Stimulated activated CD4-positive, alpha-beta T cell treated with anti-CD3 and anti-CD28 coated beads, Interleukin-15, amount 100 ng/mL, for 48 hours (primary cell): ENCODE measurements at regions not wholly inside any gene's neighbourhood (a gene's known extent, or its start where the extent isn't known, plus 50 kb on each side); places are given as distances from the start of the nearest gene placed in this dataset.
"Not testable (repeated sequence)": the region's sequence is repeated elsewhere in the genome, so short reads cannot be mapped to it uniquely, and the experiment has no call there.

ENCODE experiments used
- DNase-seq, 2 donors: peaks; one replicate each; pipeline ENCODE4 v3.0.0-alpha.2; 2020; ENCODE audit warnings: low read depth in 2 of 2

DNA sequence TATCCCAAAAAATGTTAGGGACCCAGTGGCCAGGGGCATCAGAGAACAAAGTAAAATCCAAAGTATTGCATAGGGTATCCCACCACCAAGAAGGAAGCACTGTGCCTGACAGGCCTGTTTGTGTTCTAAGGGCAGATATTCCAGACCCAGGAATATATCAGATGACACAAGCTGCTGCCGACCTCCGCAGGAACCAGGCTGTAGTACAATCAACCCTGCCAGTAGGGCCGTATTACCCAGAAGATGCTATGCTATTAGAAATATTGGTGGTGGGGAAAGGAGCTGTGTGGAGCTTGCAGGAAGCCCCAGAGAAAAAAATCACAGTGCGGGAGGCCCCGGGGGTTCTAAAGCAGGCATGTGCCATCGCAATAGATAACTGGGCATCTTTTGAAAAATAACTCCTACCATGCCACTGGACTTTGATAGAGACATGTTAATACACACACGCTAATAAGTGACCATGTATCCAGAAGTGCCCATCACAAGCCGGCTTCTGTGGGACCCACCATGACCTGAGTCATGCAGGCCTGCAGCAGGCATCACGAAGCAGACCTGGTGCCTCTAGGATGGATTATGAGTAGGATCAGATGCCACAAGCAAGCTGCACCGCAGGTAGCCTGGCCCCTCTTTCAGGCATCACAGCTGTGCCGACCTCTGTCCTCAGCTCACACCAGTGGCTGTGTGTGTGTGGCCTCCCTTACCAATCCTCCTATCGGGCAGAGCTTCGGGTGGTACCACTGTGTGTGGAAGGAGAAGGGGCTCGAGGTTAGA, 242.7 kb downstream of the BCL11B start:
- no peak for DNase-seq

GRCh38 chr14:99029916-99030305, 242.1 kb downstream of the BCL11B start:
- no peak for DNase-seq

DNA sequence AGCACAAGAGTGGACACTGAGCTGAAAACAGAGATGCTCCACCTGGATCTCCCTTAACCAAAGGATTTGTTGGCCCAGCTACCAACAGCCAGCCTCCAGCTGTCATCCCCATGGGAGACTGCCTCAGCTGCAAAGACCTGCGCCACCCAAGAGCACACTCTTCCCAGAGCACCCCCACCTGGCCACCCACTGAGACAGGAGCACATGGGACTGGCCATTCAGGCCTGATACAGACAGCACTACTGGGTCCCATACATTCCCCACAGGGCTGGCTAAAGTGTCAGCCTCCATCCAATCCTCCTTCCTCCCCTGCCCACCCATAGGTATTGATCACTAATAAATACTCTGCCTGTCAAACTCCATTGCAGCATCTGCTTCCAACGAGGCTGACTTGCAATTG, 241.5 kb downstream of the BCL11B start:
- DNase-seq, result no peak

DNA sequence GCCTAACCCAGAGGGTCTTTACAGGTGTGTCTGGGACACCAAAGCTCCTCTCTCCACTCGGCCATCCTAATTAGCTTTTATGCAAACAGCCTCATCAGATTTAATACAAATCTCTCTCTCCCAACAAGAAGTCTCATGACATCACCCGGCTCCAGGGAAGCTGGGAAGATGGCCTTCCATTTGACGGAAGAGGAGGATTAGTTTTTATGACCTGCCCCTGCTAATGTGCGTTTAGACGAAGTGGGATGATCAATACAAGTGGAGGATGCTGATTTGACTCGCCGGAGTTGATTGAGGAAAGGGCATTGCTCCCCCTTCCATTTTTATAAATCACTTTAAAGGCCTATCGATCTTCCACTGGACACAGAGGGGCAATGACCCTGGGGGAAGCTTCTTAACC, 239.2 kb downstream of the BCL11B start:
- DNase-seq, result no peak

- no peak for DNase-seq
Measured at GRCh38 chr14:99033951-99034350, 238.0 kb downstream of the BCL11B start.

- DNase-seq, result no peak
Measured at GRCh38 chr14:99034711-99035171, 237.3 kb downstream of the BCL11B start.

GRCh38 chr14:99035268-99035667, 236.7 kb downstream of the BCL11B start:
- DNase-seq, result no peak

- no peak for DNase-seq
Measured at GRCh38 chr14:99035712-99036610, 236.0 kb downstream of the BCL11B start.

DNA sequence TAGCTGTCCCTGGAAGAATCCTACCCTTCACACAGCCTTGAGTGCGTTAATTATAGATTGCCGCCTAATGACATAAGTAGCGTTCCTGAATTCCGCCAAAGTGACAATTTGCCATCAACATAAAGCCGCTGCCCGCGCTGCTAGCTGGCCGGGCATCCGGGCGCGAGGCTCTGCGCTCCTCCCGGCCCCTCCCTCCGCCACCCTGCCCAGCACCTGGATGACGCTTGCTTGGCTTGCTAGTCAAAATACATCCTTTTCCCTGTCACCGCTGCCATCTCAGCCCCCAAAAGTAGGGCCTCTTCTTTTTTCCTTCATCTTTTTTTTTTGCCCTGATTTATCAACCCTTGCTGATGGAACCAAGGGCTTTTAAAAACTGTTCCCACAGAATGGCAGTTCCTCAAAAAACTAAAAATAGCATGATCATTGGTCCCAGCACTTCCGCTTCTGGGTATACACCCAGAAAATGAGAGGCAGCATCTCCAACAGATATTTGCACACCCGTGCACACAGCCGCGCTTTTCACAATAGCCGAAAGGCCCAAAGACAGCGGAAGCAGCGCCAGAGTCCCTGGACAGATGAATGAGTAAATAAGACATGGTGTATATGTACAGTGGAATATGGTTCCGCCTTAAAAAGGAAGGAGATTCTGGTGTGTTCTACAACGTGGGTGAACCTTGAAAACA, 235.2 kb downstream of the BCL11B start:
- no peak for DNase-seq

GRCh38 chr14:99037326-99037725, 234.7 kb downstream of the BCL11B start:
- not testable (repeated sequence) for DNase-seq

GRCh38 chr14:99037777-99038430, 234.1 kb downstream of the BCL11B start:
- DNase-seq, result no peak

DNA sequence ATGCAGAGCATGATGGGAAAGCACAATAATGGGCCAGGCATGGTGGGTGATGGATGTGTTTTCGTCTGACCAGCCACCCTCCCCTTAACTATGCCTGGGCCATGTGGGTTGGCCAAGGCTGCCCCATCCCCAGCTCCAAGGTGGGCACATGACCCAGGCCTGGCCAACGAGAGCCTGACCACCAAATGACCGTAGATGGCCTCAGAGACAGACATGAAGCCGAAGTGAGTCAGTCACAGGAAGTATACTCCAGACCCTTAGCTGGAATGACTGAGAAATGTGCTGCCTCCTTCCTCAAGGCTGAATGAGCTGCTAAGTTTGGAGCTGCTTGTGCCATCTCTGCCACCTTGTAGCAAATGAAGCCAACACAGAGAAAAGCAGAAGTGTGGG, 233.6 kb downstream of the BCL11B start:
- DNase-seq, result no peak

DNA sequence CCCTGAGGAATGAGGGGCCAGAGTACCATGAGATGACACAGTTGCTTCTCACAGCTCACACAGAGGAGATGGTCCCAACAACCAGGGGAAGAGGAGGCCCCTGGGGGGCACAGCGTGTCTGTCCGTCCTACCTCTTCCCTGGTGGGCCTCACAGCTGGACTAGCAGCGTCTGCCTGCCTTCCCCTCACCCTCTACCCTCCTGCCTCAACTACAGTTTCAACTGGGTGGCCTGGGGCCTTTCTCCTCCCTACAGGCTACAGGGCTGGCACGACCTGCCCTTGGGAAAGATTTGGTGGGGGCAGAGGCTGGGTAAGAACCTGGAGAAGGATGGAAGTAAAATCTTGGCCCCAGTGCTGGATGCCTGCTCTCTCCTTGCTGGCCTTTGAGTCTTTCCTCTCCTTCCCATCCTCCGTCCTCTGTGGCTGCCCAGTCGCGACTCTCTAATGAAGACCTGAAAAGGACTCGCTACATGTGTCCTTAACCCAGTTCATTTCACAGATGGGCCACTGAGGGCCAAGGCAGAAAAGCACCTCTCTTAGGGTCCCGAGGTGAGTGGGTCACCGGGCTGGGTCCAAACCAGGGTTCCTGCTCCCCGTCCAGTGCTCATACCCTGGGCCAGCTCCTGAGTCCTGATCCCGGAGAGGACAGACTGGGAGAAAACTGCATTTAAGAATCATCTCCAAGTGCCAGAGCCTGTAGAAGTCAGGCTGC, 232.5 kb downstream of the BCL11B start:
- DNase-seq, result no peak

DNA sequence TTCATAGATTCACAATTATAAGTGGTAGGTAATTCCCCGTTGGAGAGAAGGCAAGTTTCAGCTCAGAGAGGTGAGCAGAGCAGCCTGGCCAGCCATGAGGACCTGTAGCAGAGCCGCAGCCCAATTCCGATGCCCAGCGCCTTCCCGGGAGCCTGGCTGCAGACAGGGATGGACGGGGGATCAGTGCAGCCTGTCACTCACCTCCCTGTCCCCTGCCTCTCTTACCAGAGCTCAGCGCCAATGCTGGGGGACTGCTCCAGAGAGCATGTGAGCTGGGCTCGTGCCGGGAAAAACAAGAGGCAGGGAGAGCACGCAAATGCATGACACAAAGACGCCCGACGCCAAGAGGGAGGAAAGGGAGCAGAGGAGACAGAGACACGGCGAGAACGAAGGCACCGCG, 231.9 kb downstream of the BCL11B start:
- DNase-seq, result no peak

GRCh38 chr14:99040711-99041110, 231.3 kb downstream of the BCL11B start:
- no peak for DNase-seq

DNA sequence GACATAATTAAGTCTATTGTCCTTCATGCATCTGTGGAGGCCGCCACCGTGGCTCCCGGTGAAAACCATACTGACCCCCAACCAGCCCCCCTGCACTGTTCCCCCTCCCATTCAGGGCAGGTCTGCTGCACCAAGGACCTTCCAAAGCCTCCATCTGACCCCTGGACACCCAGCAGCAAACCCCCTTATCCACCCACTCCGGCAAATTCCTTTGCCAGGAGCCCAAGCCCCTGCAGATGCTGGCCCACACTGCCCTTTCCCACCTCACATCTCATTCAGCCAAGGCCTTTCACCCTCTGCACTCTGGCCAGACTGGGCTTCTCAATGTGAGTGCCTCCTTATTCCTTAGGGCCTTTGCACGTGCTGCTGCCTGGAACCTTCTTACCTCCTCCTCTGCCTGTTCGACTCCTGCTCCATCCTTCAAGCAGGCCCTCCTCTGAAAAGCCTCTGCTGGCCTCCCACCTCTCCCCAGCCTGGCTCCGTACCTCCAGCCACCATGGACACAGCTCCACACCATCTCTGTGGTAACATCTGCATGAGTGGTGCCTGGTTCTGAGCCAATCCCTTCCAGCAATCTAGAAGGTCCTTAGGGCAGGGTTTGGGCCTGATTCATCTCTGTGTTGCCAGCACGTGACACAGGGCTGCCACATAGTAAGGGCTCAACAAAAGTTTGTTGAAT, 230.7 kb downstream of the BCL11B start:
- DNase-seq, result no peak

GRCh38 chr14:99041820-99042174, 230.2 kb downstream of the BCL11B start:
- DNase-seq, result no peak

GRCh38 chr14:99042381-99043266, 229.4 kb downstream of the BCL11B start:
- no peak for DNase-seq

DNA sequence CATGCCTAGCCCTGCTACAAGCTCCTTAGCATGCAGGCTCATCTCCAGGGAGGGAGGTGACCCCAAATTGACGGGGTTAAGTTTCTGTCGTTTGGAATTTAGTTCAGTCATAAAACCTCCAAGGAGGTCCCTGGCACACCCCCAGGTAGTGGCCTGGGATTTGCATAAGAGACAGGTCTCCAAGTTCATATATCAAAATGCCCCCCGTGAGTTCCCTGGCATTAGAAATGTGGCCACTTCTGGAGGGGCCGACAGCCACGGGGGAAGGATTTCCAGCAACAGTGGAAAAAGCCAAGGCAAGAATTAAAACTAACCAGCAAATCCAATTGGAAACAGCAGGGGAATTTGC, 228.8 kb downstream of the BCL11B start:
- DNase-seq, result no peak

DNA sequence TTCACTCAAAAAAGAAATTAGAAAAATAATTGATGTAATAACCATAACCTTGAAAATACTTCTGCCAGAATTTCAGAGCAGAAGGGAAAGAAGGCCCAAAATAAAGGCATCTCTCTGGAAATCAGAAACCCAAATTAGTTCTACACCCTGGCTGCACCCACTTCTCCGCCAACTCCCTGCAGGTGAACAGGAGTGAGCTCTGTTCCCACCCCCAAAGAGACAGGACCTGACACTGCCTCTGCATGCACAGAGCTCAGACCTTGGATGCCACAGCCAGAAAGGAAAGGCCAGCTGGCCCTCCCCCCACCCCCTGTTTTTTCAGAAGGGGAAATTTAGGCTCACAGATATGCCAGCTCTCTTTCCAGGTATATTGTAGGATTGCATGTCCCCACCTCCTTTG, 228.2 kb downstream of the BCL11B start:
- no peak for DNase-seq
